HFFc6 (cell line): ENCODE measurements at regions not wholly inside any gene's neighbourhood (a gene's known extent, or its start where the extent isn't known, plus 50 kb on each side); places are given as distances from the start of the nearest gene placed in this dataset.

Source experiments
- DNase-seq: peaks from one replicate; pipeline ENCODE4 v3.0.0-alpha.2; 2018
- H3K27ac Mint-ChIP-seq: 2 replicates; pipeline ENCODE4 v1.8.0; 2020; ENCODE audit warnings: mild to moderate bottlenecking, mixed read lengths
- H3K27me3 Mint-ChIP-seq: 2 replicates; pipeline ENCODE4 v1.8.0; 2021; ENCODE audit warnings: mild to moderate bottlenecking, moderate library complexity, mixed read lengths; ENCODE audit not compliant: insufficient read depth
- H3K36me3 Mint-ChIP-seq: 2 replicates; pipeline ENCODE4 v1.8.0; 2021; ENCODE audit warnings: low read depth, mixed read lengths
- H3K4me1 Mint-ChIP-seq: 2 replicates; pipeline ENCODE4 v1.8.0; 2020; ENCODE audit warnings: low read depth, mixed read lengths
- H3K4me3 Mint-ChIP-seq: 2 replicates; pipeline ENCODE4 v1.8.0; 2020; ENCODE audit warnings: mild to moderate bottlenecking, moderate library complexity, mixed read lengths
- H3K9me3 Mint-ChIP-seq: 2 replicates; pipeline ENCODE4 v1.8.0; 2020; ENCODE audit warnings: mild to moderate bottlenecking, mixed read lengths
- TF ChIP-seq, protein P1 (sequence below): fragments of 200-600 bp; sonication (generic); IDR thresholded peaks from 2 replicates; pipeline ENCODE4 v1.5.0; 2021; ENCODE audit warnings: antibody characterized with exemption, mild to moderate bottlenecking

DNA sequence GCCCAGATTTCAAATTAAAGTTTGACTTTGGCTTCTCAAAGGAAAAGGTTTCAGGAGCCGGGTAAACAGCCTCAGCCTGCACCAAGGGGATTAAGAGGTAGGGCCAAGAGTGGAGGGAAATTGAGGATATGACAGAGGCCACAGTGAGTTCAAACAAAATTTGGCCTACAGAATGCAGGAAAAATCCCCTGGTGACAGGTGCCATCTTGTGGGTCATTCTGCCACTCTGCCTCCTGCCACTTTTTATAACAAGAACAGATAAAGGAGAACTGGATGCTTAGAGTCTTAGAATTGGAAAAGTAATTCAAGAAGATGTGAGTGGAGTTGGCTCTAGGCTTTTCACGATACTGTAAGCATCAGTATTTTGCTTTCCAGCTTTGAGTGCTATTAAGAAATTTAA, 253.2 kb downstream of the NR2F2 start:
- Mint-ChIP-seq H3K4me3 (no peak overlapping the region), H3K27ac (no peak overlapping the region), H3K27me3 (peaks cover 3% of the 10 kb centered on the region; the same call in 1 of the 2 replicates), H3K4me1 (peaks cover 6% of the 10 kb centered on the region; the same call in 1 of the 2 replicates), H3K9me3 (no peaks in the 10 kb centered on the region), H3K36me3 (no peaks in the 10 kb centered on the region)
- TF ChIP-seq, protein P1, sequence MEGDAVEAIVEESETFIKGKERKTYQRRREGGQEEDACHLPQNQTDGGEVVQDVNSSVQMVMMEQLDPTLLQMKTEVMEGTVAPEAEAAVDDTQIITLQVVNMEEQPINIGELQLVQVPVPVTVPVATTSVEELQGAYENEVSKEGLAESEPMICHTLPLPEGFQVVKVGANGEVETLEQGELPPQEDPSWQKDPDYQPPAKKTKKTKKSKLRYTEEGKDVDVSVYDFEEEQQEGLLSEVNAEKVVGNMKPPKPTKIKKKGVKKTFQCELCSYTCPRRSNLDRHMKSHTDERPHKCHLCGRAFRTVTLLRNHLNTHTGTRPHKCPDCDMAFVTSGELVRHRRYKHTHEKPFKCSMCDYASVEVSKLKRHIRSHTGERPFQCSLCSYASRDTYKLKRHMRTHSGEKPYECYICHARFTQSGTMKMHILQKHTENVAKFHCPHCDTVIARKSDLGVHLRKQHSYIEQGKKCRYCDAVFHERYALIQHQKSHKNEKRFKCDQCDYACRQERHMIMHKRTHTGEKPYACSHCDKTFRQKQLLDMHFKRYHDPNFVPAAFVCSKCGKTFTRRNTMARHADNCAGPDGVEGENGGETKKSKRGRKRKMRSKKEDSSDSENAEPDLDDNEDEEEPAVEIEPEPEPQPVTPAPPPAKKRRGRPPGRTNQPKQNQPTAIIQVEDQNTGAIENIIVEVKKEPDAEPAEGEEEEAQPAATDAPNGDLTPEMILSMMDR: no peak
- DNase-seq: no peak

DNA sequence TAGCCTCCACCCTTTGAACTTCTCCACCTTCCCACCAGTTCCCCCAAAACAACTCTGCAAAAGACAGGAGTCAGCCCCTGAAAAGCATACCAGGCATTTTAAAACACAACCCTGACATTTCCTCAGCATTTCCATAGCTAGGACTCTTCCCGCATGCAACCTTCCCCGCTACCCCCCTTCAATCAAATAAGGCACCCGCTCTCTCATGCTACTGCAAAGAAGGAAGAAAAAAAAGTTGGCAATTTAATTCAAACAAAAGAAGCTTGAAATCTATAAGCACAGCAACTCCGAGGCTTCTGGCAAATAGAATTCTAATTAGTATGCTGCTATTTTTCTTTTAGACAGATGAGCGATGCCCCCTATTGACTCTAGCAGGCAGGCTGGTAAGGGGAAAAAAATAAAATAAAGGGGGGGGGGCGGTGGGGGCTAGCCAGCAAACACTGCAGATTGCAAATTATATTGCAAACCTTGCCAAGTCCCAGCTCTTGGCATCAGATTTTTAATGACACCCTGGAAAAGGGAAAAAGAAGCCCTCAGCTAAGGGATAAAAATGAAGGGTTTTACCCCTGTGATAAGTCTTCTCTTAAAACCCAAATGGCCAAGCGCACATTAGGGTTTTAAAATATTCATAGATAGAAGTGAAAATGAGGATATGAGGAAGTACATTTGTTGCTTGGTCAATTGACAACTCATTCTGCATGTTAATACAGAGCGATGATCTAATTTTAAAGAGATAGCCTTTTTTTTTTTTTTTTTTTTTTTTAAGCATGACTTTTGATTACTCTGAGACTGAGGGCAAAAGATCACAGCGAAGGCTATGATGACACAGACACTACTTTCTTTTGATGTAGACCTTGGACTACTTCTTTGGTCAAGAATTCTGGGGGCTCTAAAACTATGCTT, 255.2 kb downstream of the NR2F2 start:
- Mint-ChIP-seq H3K36me3 (no peaks in the 10 kb centered on the region), H3K4me3 (no peak overlapping the region), H3K27me3 (peaks cover 3% of the 10 kb centered on the region; the same call in 1 of the 2 replicates), H3K9me3 (no peaks in the 10 kb centered on the region), H3K27ac (no peak overlapping the region), H3K4me1 (peaks cover 6% of the 10 kb centered on the region; the same call in 1 of the 2 replicates)
- DNase-seq: peak; percentile 6
- TF ChIP-seq, protein P1: peak; percentile 49; the same call in 1 of the 2 replicates

DNA sequence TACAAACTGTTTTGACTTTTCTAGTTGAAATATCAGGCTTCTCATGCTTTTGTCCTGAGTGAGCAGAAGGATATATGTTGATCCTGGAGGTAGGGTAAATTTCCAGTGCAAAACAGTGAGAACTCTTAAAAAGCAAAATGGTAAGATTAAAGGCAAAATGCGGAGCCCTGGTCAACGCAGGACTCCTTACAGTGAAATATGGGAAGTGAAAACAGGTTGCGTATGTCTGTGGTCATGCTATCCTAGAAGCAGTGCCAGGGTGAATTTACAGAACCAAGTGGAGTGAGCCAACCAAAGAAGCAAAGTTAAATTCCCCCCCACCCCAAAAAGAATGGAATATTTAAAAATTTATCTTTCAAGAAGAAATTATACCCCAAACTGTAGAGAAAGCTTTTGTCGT, 256.4 kb downstream of the NR2F2 start:
- Mint-ChIP-seq H3K36me3 (no peaks in the 10 kb centered on the region), H3K27ac (no peak overlapping the region), H3K27me3 (peaks cover 3% of the 10 kb centered on the region; the same call in 1 of the 2 replicates), H3K9me3 (no peaks in the 10 kb centered on the region), H3K4me1 (peaks cover 6% of the 10 kb centered on the region; the same call in 1 of the 2 replicates), H3K4me3 (no peak overlapping the region)
- DNase-seq: no peak
- TF ChIP-seq, protein P1: no peak

DNA sequence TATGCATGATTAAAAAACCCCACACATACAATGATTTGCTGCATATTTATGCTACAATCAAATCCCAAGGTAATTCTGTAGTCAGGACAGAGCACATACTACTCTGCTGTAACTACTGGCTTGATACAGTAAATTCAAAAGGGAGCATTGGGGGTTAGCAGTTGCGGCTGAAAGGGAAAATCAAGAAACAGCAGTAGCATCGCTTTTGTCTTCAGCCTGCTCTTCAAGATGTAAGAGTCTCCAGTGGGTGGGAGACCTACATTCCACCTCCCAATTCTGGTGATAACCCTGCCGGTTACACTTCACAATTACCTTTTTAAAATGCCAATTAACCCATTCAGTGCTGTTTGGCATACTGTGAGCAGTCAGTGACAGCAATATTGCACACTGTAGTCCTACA, 259.4 kb downstream of the NR2F2 start:
- Mint-ChIP-seq H3K27ac (no peak overlapping the region), H3K36me3 (no peaks in the 10 kb centered on the region), H3K9me3 (no peaks in the 10 kb centered on the region), H3K4me1 (peaks cover 6% of the 10 kb centered on the region; the same call in 1 of the 2 replicates), H3K4me3 (no peak overlapping the region), H3K27me3 (peaks cover 3% of the 10 kb centered on the region; the same call in 1 of the 2 replicates)
- TF ChIP-seq, protein P1: no peak
- no peak for DNase-seq

DNA sequence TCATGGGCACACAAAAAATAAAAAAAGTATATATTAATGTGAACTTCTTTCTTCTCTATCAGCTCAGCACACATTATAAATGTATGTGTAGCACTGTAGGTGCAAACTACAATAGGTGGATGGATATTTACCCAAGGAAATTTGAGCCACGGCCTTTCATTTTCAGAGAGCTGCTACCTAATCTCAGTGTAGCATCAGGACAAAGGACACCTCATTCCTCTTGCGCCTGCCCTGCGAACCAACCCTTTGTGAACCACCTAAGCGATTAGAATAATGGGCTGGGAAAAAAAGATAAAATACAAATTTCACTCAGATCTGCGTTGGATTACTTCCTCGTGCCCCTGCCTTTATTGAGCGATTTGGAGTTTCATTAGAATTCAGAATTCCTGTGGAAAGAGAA, 263.2 kb downstream of the NR2F2 start:
- H3K4me3 Mint-ChIP-seq: peak overlapping the region; percentile 24
- H3K27ac Mint-ChIP-seq: no peak overlapping the region

More for the DNA sequence above, 263.2 kb downstream of the NR2F2 start:
- DNase-seq: no peak
- Mint-ChIP-seq H3K36me3 (no peaks in the 10 kb centered on the region), H3K9me3 (no peaks in the 10 kb centered on the region), H3K4me1 (no peaks in the 10 kb centered on the region), H3K27me3 (no peaks in the 10 kb centered on the region; the same call in 1 of the 2 replicates)
- TF ChIP-seq, protein P1: no peak
